Left ventricle myocardium inferior (tissue), 1 donor: ENCODE measurements at regions not wholly inside any gene's neighbourhood (a gene's known extent, or its start where the extent isn't known, plus 50 kb on each side); places are given as distances from the start of the nearest gene placed in this dataset.

Experiments
- DNase-seq: peaks from one replicate; pipeline ENCODE4 v3.0.0-alpha.2; 2020
- H3K27ac ChIP-seq: fragments of 200-600 bp; replicated peaks from 2 replicates; pipeline ENCODE4 v1.8.0; 2021
- H3K27me3 ChIP-seq: fragments of 200-600 bp; 2 replicates; pipeline ENCODE4 v1.8.0; 2021; ENCODE audit warnings: low read depth
- H3K36me3 ChIP-seq: fragments of 200-600 bp; 2 replicates; pipeline ENCODE4 v1.8.0; 2021
- H3K4me1 ChIP-seq: fragments of 200-600 bp; 2 replicates; pipeline ENCODE4 v1.8.0; 2021
- H3K4me3 ChIP-seq: fragments of 200-600 bp; 2 replicates; pipeline ENCODE4 v1.8.0; 2021; ENCODE audit warnings: mild to moderate bottlenecking, moderate library complexity
- H3K9me3 ChIP-seq: fragments of 200-600 bp; replicated peaks from 2 replicates; pipeline ENCODE4 v1.8.0; 2021
- intact Hi-C: fragments of 100-400 bp; cut with micrococcal nuclease; formaldehyde crosslinking; loops from one replicate; pipeline ENCODE4 v1.11.0; 2022
- TF ChIP-seq, protein P1 (sequence below): fragments of 200-600 bp; IDR thresholded peaks from 2 replicates; pipeline ENCODE4 v1.8.0; 2021; ENCODE audit warnings: antibody characterized with exemption, mild to moderate bottlenecking, borderline replicate concordance
- donor health status: DM: no; HTN: yes; CAD: no; lungs with severe emphysema.

GRCh38 chr1:55939866-55940265 lies 639.5 kb downstream of the PLPP3 start:
- intact Hi-C loops: no loop called here
- Histone ChIP-seq H3K4me3 (no peak overlapping the region), H3K27me3 (no peaks in the 10 kb centered on the region), H3K36me3 (no peaks in the 10 kb centered on the region), H3K4me1 (peaks cover 16% of the 10 kb centered on the region), H3K27ac (no peak overlapping the region), H3K9me3 (peaks cover 10% of the 10 kb centered on the region)
- TF ChIP-seq, protein P1, sequence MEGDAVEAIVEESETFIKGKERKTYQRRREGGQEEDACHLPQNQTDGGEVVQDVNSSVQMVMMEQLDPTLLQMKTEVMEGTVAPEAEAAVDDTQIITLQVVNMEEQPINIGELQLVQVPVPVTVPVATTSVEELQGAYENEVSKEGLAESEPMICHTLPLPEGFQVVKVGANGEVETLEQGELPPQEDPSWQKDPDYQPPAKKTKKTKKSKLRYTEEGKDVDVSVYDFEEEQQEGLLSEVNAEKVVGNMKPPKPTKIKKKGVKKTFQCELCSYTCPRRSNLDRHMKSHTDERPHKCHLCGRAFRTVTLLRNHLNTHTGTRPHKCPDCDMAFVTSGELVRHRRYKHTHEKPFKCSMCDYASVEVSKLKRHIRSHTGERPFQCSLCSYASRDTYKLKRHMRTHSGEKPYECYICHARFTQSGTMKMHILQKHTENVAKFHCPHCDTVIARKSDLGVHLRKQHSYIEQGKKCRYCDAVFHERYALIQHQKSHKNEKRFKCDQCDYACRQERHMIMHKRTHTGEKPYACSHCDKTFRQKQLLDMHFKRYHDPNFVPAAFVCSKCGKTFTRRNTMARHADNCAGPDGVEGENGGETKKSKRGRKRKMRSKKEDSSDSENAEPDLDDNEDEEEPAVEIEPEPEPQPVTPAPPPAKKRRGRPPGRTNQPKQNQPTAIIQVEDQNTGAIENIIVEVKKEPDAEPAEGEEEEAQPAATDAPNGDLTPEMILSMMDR: no peak
- DNase-seq: no peak

- H3K9me3 ChIP-seq: peaks cover 15% of the 10 kb centered on the region
- DNase-seq: no peak
- no peaks in the 10 kb centered on the region for H3K27me3 ChIP-seq
- H3K4me3 ChIP-seq: no peak overlapping the region
- TF ChIP-seq, protein P1: no peak
- peak overlapping the region; percentile 43 for H3K27ac ChIP-seq
- intact Hi-C loops: no loop called here
- H3K4me1 ChIP-seq: peaks cover 16% of the 10 kb centered on the region
- no peaks in the 10 kb centered on the region for H3K36me3 ChIP-seq
Measured at GRCh38 chr1:55938861-55939260, 640.5 kb downstream of the PLPP3 start.

DNA sequence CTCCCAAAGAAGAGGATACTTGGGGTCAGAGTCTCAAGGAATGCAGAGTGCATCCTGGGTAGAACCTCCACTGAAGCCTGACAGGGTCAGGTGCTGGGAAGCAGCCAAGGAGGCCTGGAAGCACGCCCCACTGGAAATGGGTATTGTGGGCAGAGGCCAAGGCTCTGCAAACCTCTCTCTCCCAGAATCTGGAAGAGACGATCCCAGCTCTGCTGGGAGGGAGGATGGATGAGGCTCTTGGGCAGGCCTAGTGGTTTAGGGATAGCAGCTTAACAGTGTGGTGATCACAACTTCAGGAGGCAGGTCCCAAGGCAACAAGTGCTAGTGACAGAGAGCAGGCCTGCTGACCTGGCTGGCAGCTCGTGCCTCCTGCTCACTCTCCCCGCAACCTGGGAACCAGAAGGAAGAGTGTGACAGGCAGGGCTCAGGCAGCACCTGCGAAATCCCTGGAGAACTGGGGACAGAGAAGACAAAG lies 641.0 kb downstream of the PLPP3 start:
- no peak overlapping the region for H3K4me3 ChIP-seq
- peak; percentile 36 for DNase-seq
- intact Hi-C loops: no loop called here
- no peaks in the 10 kb centered on the region for H3K27me3 ChIP-seq
- TF ChIP-seq, protein P1: no peak
- H3K36me3 ChIP-seq: no peaks in the 10 kb centered on the region
- H3K9me3 ChIP-seq: peaks cover 15% of the 10 kb centered on the region
- peak overlapping the region; percentile 43 for H3K27ac ChIP-seq
- peaks cover 16% of the 10 kb centered on the region for H3K4me1 ChIP-seq

GRCh38 chr1:55937840-55938375 lies 641.5 kb downstream of the PLPP3 start:
- H3K4me3 ChIP-seq: no peak overlapping the region
- H3K9me3 ChIP-seq: peaks cover 15% of the 10 kb centered on the region
- intact Hi-C loops: no loop called here
- H3K27ac ChIP-seq: peak overlapping the region; percentile 43
- H3K36me3 ChIP-seq: no peaks in the 10 kb centered on the region
- DNase-seq: no peak
- TF ChIP-seq, protein P1: no peak
- H3K4me1 ChIP-seq: peaks cover 16% of the 10 kb centered on the region
- no peaks in the 10 kb centered on the region for H3K27me3 ChIP-seq

- no peak overlapping the region for H3K4me3 ChIP-seq
- TF ChIP-seq, protein P1: no peak
- H3K36me3 ChIP-seq: no peaks in the 10 kb centered on the region
- intact Hi-C loops: no loop called here
- H3K4me1 ChIP-seq: peaks cover 35% of the 10 kb centered on the region
- H3K27ac ChIP-seq: no peak overlapping the region
- H3K27me3 ChIP-seq: no peaks in the 10 kb centered on the region
- no peak for DNase-seq
- H3K9me3 ChIP-seq: peaks cover 15% of the 10 kb centered on the region
Measured at GRCh38 chr1:55935236-55935635, 644.1 kb downstream of the PLPP3 start.
